HepG2 (cell line): ENCODE measurements at regions not wholly inside any gene's neighbourhood (a gene's known extent, or its start where the extent isn't known, plus 50 kb on each side); places are given as distances from the start of the nearest gene placed in this dataset.
A peak's percentile ranks its signal among the peaks of the same experiment; 100 is the strongest.

Source experiments
- ARID4A ChIP-seq: sonication (generic); formaldehyde crosslinking; IDR thresholded peaks from 2 replicates; pipeline ENCODE4 v1.5.0; 2020; ENCODE audit warnings: mild to moderate bottlenecking, missing genetic modification reagents, borderline replicate concordance
- CREM ChIP-seq, 2 experiments: sonication (generic) in 1 of 2; formaldehyde crosslinking in 1 of 2; IDR thresholded peaks; 2 replicates each; pipeline versions ENCODE4 v1.4.0 to v1.6.1; 2016 to 2020; ENCODE audit warnings: antibody characterized with exemption in 1 of 2, mild to moderate bottlenecking in 1 of 2, missing genetic modification reagents in 1 of 2
- DPF2 ChIP-seq: sonication (generic); formaldehyde crosslinking; IDR thresholded peaks from 2 replicates; pipeline ENCODE4 v1.4.0; 2020; ENCODE audit warnings: mild to moderate bottlenecking, low read depth, missing genetic modification reagents, borderline replicate concordance
- DRAP1 ChIP-seq: IDR thresholded peaks from 2 replicates; pipeline ENCODE4 v1.6.1; 2016; ENCODE audit warnings: missing genetic modification reagents, missing compliant biosample characterization
- FUBP1 ChIP-seq: sonication (generic); formaldehyde crosslinking; IDR thresholded peaks from 2 replicates; pipeline ENCODE4 v1.5.1; 2020; ENCODE audit warnings: missing genetic modification reagents, mild to moderate bottlenecking, borderline replicate concordance
- IRF2 ChIP-seq: IDR thresholded peaks from 2 replicates; pipeline ENCODE4 v1.6.1; 2018; ENCODE audit warnings: missing genetic modification reagents, missing compliant biosample characterization
- KDM4B ChIP-seq: sonication (generic); formaldehyde crosslinking; IDR thresholded peaks from 2 replicates; pipeline ENCODE4 v1.4.0; 2020; ENCODE audit warnings: missing genetic modification reagents
- MAZ ChIP-seq, 2 experiments: sonication (generic) in 1 of 2; formaldehyde crosslinking in 1 of 2; IDR thresholded peaks; 2 replicates each; pipeline versions ENCODE4 v1.5.0 to v1.6.1; 2012 to 2020; ENCODE audit warnings: low read depth in 2 of 2, mild to moderate bottlenecking in 2 of 2, borderline replicate concordance in 1 of 2, improper control_type of control experiment in 1 of 2, low read length in 1 of 2, missing genetic modification reagents in 1 of 2, moderate library complexity in 1 of 2
- PRDM4 ChIP-seq: sonication (generic); formaldehyde crosslinking; IDR thresholded peaks from 2 replicates; pipeline ENCODE4 v1.9.0; 2021; ENCODE audit warnings: missing genetic modification reagents, borderline replicate concordance
- RBM22 ChIP-seq: fragments of 200-400 bp; formaldehyde crosslinking; optimal IDR thresholded peaks from 2 replicates; pipeline ENCODE3; 2017; ENCODE audit warnings: mild to moderate bottlenecking, low read length, moderate library complexity
- TOPORS ChIP-seq: sonication (generic); formaldehyde crosslinking; IDR thresholded peaks from 2 replicates; pipeline ENCODE4 v1.8.0; 2023; ENCODE audit warnings: mild to moderate bottlenecking, missing genetic modification reagents
- ZBTB33 ChIP-seq: sonication (generic); formaldehyde crosslinking; IDR thresholded peaks from 2 replicates; pipeline ENCODE4 v1.4.0; 2020; ENCODE audit warnings: missing genetic modification reagents
- ZNF34 ChIP-seq: sonication (generic); formaldehyde crosslinking; IDR thresholded peaks from 2 replicates; pipeline ENCODE4 v1.4.0; 2020; ENCODE audit warnings: mild to moderate bottlenecking, missing genetic modification reagents, borderline replicate concordance
- ZNF441 ChIP-seq: sonication (generic); formaldehyde crosslinking; IDR thresholded peaks from 2 replicates; pipeline ENCODE4 v1.7.0; 2021; ENCODE audit warnings: missing genetic modification reagents, borderline replicate concordance

GRCh38 chr13:50081679-50082425, 66.6 kb downstream of the KCNRG start (continued):
- TF ChIP-seq DRAP1: peak; percentile 56; the same call in 1 of the 2 replicates
- no peak for TF ChIP-seq ZBTB33
- TF ChIP-seq ARID4A: peak; percentile 77; the same call in 1 of the 2 replicates
- TF ChIP-seq TOPORS (CRISPR knock-in tag): peak; percentile 30; the same call in 1 of the 2 replicates
- TF ChIP-seq ZNF441 (CRISPR knock-in tag): peak; percentile 41; the same call in 1 of the 2 replicates
- TF ChIP-seq KDM4B (CRISPR knock-in tag): no peak
- no peak for TF ChIP-seq ZNF34 (CRISPR knock-in tag)
- no peak for TF ChIP-seq PRDM4 (CRISPR knock-in tag)
- peak; percentile 34; the same call in 1 of the 2 replicates for TF ChIP-seq IRF2 (CRISPR knock-in tag)
- peak; percentile 70; the same call in 1 of the 2 replicates for TF ChIP-seq MAZ (IDR thresholded peaks at IDR 0.05; ENCODE audit: borderline replicate concordance, low read depth, low read length)
- peak; percentile 78; the same call in 1 of the 2 replicates for TF ChIP-seq MAZ (CRISPR knock-in tag; IDR thresholded peaks at IDR 0.05; ENCODE audit: low read depth)
- TF ChIP-seq RBM22: peak; percentile 36
- no peak for TF ChIP-seq CREM (IDR thresholded peaks at IDR 0.05)
- TF ChIP-seq CREM (CRISPR knock-in tag; IDR thresholded peaks at IDR 0.05): no peak
- no peak for TF ChIP-seq FUBP1
- no peak for TF ChIP-seq DPF2 (CRISPR knock-in tag)
